ENCODE measurements at regions not wholly inside any gene's neighbourhood (a gene's known extent, or its start where the extent isn't known, plus 50 kb on each side); places are given as distances from the start of the nearest gene placed in this dataset.

DNA sequence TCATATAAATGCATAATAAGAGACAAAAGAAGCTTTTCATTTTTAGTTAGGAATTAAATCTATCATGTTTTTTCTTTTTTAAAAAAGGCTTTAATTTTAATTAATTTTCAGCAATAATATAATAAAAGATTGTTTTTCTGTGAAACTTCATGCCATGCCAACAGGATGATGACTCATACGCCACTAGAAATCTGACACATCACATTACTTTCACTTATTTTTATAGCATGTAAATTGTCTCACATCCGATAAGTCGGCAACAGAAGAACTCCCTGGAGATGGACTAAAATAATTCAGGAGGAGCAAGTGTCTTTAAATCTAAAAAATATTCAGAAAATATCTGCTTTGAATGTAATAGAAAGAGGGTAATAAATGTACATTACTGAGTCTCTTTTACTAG lies 1024.2 kb upstream of the ACVR2A start:
- Mint-ChIP-seq H3K27me3 (ENCODE audit: insufficient read depth, unreplicated experiment) (no peaks in the 10 kb centered on the region), H3K4me3 (ENCODE audit: unreplicated experiment) (peak overlapping the region; percentile 38), H3K9me3 (ENCODE audit: unreplicated experiment) (no peaks in the 10 kb centered on the region), H3K36me3 (ENCODE audit: insufficient read depth, unreplicated experiment) (no peaks in the 10 kb centered on the region), H3K27ac (ENCODE audit: low read depth, unreplicated experiment) (no peak overlapping the region), H3K4me1 (ENCODE audit: insufficient read depth, unreplicated experiment) (peaks cover 5% of the 10 kb centered on the region)
- ChIA-PET CTCF (no interaction called here), POLR2A (interaction anchor here (0.8 to 1.4 kb wide), 2 partner anchors 9 to 57 kb away, joined by 3 to 5 read pairs; no protein-coding TSS in a partner anchor)
- no TSS peak for BruUV-seq (replicated peaks)
- TF ChIP-seq, protein P1, sequence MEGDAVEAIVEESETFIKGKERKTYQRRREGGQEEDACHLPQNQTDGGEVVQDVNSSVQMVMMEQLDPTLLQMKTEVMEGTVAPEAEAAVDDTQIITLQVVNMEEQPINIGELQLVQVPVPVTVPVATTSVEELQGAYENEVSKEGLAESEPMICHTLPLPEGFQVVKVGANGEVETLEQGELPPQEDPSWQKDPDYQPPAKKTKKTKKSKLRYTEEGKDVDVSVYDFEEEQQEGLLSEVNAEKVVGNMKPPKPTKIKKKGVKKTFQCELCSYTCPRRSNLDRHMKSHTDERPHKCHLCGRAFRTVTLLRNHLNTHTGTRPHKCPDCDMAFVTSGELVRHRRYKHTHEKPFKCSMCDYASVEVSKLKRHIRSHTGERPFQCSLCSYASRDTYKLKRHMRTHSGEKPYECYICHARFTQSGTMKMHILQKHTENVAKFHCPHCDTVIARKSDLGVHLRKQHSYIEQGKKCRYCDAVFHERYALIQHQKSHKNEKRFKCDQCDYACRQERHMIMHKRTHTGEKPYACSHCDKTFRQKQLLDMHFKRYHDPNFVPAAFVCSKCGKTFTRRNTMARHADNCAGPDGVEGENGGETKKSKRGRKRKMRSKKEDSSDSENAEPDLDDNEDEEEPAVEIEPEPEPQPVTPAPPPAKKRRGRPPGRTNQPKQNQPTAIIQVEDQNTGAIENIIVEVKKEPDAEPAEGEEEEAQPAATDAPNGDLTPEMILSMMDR (IDR thresholded peaks at IDR 0.05; ENCODE audit: unreplicated experiment) = no peak
- peak; percentile 58 for DNase-seq (ENCODE audit: unreplicated experiment)
- intact Hi-C loops (cut with micrococcal nuclease) = no loop called here

DNA sequence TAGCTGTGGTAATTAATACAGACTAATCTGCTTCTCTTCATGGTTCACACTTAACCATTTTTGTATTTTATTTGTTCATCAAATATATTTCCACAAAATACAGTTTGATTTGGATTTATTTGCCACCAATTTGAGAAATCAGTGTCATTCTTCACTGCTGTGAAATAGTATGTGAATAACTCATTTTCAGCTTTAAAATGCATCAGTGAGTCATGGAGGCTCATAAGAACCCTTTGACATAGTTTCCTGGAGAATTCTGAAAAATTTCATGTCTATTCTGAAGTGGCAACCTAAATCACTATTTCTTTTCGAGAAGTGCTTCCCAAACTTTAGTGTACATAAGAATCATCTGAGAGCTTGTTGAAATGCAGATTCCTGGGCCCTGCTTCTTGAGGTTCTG lies 1026.7 kb upstream of the ACVR2A start:
- DNase-seq (ENCODE audit: unreplicated experiment) = no peak
- Mint-ChIP-seq H3K4me3 (ENCODE audit: unreplicated experiment) (no peak overlapping the region), H3K36me3 (ENCODE audit: insufficient read depth, unreplicated experiment) (no peaks in the 10 kb centered on the region), H3K27me3 (ENCODE audit: insufficient read depth, unreplicated experiment) (no peaks in the 10 kb centered on the region), H3K27ac (ENCODE audit: low read depth, unreplicated experiment) (peak overlapping the region; percentile 69), H3K9me3 (ENCODE audit: unreplicated experiment) (no peaks in the 10 kb centered on the region), H3K4me1 (ENCODE audit: insufficient read depth, unreplicated experiment) (peaks cover 13% of the 10 kb centered on the region)
- intact Hi-C loops (cut with micrococcal nuclease) = no loop called here
- ChIA-PET POLR2A (interaction anchor here (1.8 kb wide), 1 partner anchor 26 kb away, joined by 6 read pairs; no protein-coding TSS in a partner anchor), CTCF (interaction anchor here (0.7 to 1.9 kb wide), 3 partner anchors 11 to 227 kb away, joined by 3 to 5 read pairs (median 4); no protein-coding TSS in a partner anchor)
- TF ChIP-seq, protein P1 (IDR thresholded peaks at IDR 0.05; ENCODE audit: unreplicated experiment) = no peak
- no TSS peak for BruUV-seq (replicated peaks)

DNA sequence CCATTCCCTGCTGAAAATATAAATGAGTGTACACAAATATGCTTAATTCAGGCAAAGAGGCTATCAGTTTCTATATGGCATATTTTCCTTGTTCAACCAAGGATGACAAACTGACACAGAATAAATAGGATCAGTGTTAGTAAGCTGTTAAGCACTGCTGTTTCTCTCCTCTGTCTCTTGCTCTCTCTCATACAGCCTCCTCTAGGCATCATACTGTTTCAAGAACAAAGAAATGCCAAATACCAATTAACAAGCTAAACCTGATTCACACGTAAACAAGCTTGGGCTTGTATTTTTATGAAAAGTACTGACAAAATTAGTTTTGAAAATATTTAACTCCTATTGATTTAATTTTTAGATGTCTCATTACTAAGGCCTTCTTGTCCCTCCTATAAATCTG lies 1027.2 kb upstream of the ACVR2A start:
- CTCF ChIA-PET = interaction anchor here (1.9 kb wide), 1 partner anchor 227 kb away, joined by 5 read pairs; no protein-coding TSS in a partner anchor

DNA sequence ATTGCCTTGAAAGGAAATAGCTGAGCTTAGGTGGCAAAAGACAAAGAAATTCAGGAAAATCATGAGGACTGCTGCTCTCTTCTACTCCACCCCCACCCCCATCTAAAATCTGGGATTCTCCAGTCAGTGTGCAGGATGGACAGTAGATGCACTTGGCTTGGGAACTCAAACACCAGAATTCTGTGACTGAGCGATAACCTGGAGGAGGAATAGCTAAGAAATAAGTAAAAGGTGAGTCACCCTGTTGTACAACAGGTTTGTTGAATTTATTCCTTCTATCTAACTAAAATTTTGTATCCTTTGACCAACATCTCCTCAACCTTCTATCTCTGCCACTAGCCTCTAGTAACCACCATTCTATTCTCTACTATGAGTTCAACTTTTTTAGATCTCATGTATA lies 1029.9 kb upstream of the ACVR2A start:
- H3K36me3 Mint-ChIP-seq (ENCODE audit: insufficient read depth, unreplicated experiment) = no peaks in the 10 kb centered on the region
- intact Hi-C loops (cut with micrococcal nuclease) = no loop called here
- no peak overlapping the region for H3K4me3 Mint-ChIP-seq (ENCODE audit: unreplicated experiment)

More for the DNA sequence above, 1027.2 kb upstream of the ACVR2A start:
- intact Hi-C loops (cut with micrococcal nuclease) = no loop called here
- POLR2A ChIA-PET = interaction anchor here (1.8 kb wide), 1 partner anchor 27 kb away, joined by 6 read pairs; no protein-coding TSS in a partner anchor
- no peak overlapping the region for H3K4me3 Mint-ChIP-seq (ENCODE audit: unreplicated experiment)
- peaks cover 13% of the 10 kb centered on the region for H3K4me1 Mint-ChIP-seq (ENCODE audit: insufficient read depth, unreplicated experiment)
- TF ChIP-seq, protein P1 (IDR thresholded peaks at IDR 0.05; ENCODE audit: unreplicated experiment) = no peak
- peak overlapping the region; percentile 69 for H3K27ac Mint-ChIP-seq (ENCODE audit: low read depth, unreplicated experiment)
- no peaks in the 10 kb centered on the region for H3K9me3 Mint-ChIP-seq (ENCODE audit: unreplicated experiment)
- no TSS peak for BruUV-seq (replicated peaks)
- no peaks in the 10 kb centered on the region for H3K27me3 Mint-ChIP-seq (ENCODE audit: insufficient read depth, unreplicated experiment)
- no peak for DNase-seq (ENCODE audit: unreplicated experiment)
- no peaks in the 10 kb centered on the region for H3K36me3 Mint-ChIP-seq (ENCODE audit: insufficient read depth, unreplicated experiment)

More for the DNA sequence above, 1029.9 kb upstream of the ACVR2A start:
- Mint-ChIP-seq H3K4me1 (ENCODE audit: insufficient read depth, unreplicated experiment) (peaks cover 7% of the 10 kb centered on the region), H3K27ac (ENCODE audit: low read depth, unreplicated experiment) (no peak overlapping the region), H3K27me3 (ENCODE audit: insufficient read depth, unreplicated experiment) (no peaks in the 10 kb centered on the region), H3K9me3 (ENCODE audit: unreplicated experiment) (no peaks in the 10 kb centered on the region)
- ChIA-PET CTCF (no interaction called here), POLR2A (no interaction called here)
- DNase-seq (ENCODE audit: unreplicated experiment) = peak; percentile 21
- TF ChIP-seq, protein P1 (IDR thresholded peaks at IDR 0.05; ENCODE audit: unreplicated experiment) = no peak
- no TSS peak for BruUV-seq (replicated peaks)

Data from MCF 10A (cell line).